SK-N-MC (cell line): ENCODE measurements at regions not wholly inside any gene's neighbourhood (a gene's known extent, or its start where the extent isn't known, plus 50 kb on each side); places are given as distances from the start of the nearest gene placed in this dataset.

Source experiments
- EZH2 ChIP-seq: fragments of 200-600 bp; sonication (generic); IDR thresholded peaks from one replicate; pipeline ENCODE4 v1.6.1; 2017; ENCODE audit warnings: antibody characterized with exemption
- FOXP2 ChIP-seq: optimal IDR thresholded peaks from 2 replicates; pipeline ENCODE3; 2011; ENCODE audit warnings: mild to moderate bottlenecking, moderate library complexity; ENCODE audit not compliant: insufficient read depth; ENCODE audit errors: extremely low read length, control extremely low read depth
- POLR2AphosphoS5 ChIP-seq: IDR thresholded peaks from 2 replicates; pipeline ENCODE4 v1.6.1; 2012; ENCODE audit warnings: mild to moderate bottlenecking, low read depth, low read length, borderline replicate concordance

GRCh38 chr10:31694929-31695837, 233.4 kb downstream of the ARHGAP12 start:
- TF ChIP-seq POLR2AphosphoS5 (no peak), EZH2 (no peak), FOXP2 (no peak)
